ENCODE measurements at regions not wholly inside any gene's neighbourhood (a gene's known extent, or its start where the extent isn't known, plus 50 kb on each side); places are given as distances from the start of the nearest gene placed in this dataset.

DNA sequence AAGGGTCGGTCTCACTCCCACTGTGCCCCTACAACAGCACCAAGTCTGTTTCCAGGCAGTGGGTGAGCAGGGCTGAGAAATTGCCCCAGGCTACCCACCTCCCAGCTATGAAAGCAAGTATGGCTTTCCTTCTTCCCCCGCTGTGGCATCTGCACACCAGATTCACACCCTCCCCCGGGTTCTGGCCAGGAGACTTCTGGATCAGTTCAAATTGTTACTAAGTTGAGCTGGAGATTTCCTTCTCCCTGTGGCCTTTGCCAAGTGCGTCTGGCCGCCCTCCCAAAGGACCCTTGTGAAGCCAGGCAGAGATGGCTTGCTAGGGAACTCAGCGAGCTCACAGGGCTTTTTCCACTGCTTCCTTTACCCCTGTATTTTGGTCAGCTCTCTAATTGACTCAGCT lies 555.4 kb downstream of the SH2D4B start:
- TF ChIP-seq, protein P1, sequence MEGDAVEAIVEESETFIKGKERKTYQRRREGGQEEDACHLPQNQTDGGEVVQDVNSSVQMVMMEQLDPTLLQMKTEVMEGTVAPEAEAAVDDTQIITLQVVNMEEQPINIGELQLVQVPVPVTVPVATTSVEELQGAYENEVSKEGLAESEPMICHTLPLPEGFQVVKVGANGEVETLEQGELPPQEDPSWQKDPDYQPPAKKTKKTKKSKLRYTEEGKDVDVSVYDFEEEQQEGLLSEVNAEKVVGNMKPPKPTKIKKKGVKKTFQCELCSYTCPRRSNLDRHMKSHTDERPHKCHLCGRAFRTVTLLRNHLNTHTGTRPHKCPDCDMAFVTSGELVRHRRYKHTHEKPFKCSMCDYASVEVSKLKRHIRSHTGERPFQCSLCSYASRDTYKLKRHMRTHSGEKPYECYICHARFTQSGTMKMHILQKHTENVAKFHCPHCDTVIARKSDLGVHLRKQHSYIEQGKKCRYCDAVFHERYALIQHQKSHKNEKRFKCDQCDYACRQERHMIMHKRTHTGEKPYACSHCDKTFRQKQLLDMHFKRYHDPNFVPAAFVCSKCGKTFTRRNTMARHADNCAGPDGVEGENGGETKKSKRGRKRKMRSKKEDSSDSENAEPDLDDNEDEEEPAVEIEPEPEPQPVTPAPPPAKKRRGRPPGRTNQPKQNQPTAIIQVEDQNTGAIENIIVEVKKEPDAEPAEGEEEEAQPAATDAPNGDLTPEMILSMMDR (IDR thresholded peaks at IDR 0.05), result no peak
- TF ChIP-seq POLR2A (IDR thresholded peaks at IDR 0.05), result no peak

All from lower leg skin (tissue), 3 donors.